Activated CD4-positive, alpha-beta memory T cell treated with anti-CD3 and anti-CD28 coated beads, Interleukin-2, amount 10 ng/mL, durations not matched to agents 7 days and 5 days (primary cell): ENCODE measurements at regions not wholly inside any gene's neighbourhood (a gene's known extent, or its start where the extent isn't known, plus 50 kb on each side); places are given as distances from the start of the nearest gene placed in this dataset.
"Not testable (repeated sequence)": the region's sequence is repeated elsewhere in the genome, so short reads cannot be mapped to it uniquely, and the experiment has no call there.

Source experiments
- CTCF ChIA-PET: fragments of 350-600 bp; sonication (Branson Sonifier 250); formaldehyde crosslinking; loops from one replicate; lab custom pipeline; 2021; ENCODE audit warnings: antibody characterized with exemption, inconsistent platforms; lab: Charles Lee
- POLR2A ChIA-PET: fragments of 350-600 bp; sonication (Branson Sonifier 250); formaldehyde crosslinking; loops from one replicate; lab custom pipeline; 2021; ENCODE audit warnings: antibody characterized with exemption; lab: Charles Lee
- DNase-seq: peaks from one replicate; pipeline ENCODE4 v3.0.0-alpha.2; 2020
- H3K27ac Mint-ChIP-seq: one replicate; pipeline ENCODE4 v1.8.0; 2021; ENCODE audit warnings: mild to moderate bottlenecking, mixed read lengths
- H3K27me3 Mint-ChIP-seq: one replicate; pipeline ENCODE4 v1.8.0; 2021; ENCODE audit warnings: mixed read lengths
- H3K36me3 Mint-ChIP-seq: one replicate; pipeline ENCODE4 v1.8.0; 2021; ENCODE audit warnings: low read depth, mixed read lengths
- H3K4me1 Mint-ChIP-seq: one replicate; pipeline ENCODE4 v1.8.0; 2021; ENCODE audit warnings: mixed read lengths
- H3K4me3 Mint-ChIP-seq: one replicate; pipeline ENCODE4 v1.8.0; 2021; ENCODE audit warnings: mild to moderate bottlenecking, mixed read lengths
- H3K9me3 Mint-ChIP-seq: one replicate; pipeline ENCODE4 v1.8.0; 2021; ENCODE audit warnings: mixed read lengths

DNA sequence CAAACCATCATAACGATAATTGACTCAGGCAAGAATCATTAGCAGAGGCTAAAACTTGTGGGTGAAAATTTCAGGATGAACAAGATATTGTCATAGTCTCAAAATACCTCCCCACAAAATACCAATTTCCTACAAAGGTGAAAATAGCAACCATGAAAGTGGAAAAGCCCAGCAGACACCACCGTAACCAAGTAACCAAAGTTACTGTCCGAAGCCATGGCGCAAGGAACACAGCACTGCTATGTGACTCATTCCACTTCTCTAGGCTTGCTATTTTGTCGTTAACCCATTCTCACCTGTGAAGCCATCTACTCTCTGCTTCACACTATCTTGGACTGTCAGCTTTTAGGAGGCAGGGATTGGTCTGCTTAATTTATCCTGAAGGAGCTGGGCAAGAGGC, 113.8 kb upstream of the CACUL1 start:
- H3K27ac Mint-ChIP-seq: no peak overlapping the region
- no peaks in the 10 kb centered on the region for H3K4me1 Mint-ChIP-seq
- no peak overlapping the region for H3K4me3 Mint-ChIP-seq
- POLR2A ChIA-PET: no interaction called here
- no peak for DNase-seq
- H3K36me3 Mint-ChIP-seq: no peaks in the 10 kb centered on the region
- no peaks in the 10 kb centered on the region for H3K9me3 Mint-ChIP-seq
- peaks cover 21% of the 10 kb centered on the region for H3K27me3 Mint-ChIP-seq
- CTCF ChIA-PET: no interaction called here

- POLR2A ChIA-PET: no interaction called here
- CTCF ChIA-PET: no interaction called here
- Mint-ChIP-seq H3K4me1 (no peaks in the 10 kb centered on the region), H3K36me3 (no peaks in the 10 kb centered on the region), H3K27ac (no peak overlapping the region), H3K27me3 (peaks cover 29% of the 10 kb centered on the region), H3K9me3 (no peaks in the 10 kb centered on the region), H3K4me3 (no peak overlapping the region)
- DNase-seq: no peak
Observed at GRCh38 chr10:118870467-118871243, 115.9 kb upstream of the CACUL1 start.

DNA sequence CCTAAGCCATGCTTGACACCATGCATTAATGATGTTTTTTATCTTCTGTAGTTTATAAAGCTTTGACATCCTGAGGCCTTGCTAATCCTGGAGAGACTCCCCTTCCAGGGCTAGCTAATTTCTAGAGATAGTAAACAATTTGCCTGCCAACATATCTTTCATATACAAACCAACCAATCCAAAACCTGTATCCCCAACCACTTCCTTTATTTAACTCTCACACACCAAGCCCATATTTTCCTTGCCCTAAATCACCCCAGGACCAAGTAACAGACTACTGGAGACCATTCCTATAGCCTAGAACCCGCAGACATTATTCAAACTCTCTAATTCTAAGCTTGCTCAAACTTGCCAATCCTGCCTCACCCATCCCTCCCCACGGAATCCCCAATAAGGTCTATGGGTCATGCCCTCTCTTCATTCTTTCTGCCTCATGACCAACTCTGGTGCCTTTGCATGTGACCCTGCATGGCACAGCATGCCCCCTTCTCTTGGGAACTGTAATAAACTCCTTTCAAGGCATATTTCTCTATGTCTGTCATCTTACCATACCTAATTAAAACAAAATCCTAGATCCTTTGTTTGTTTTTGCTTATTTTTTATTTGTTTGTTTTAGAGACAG, 116.6 kb upstream of the CACUL1 start:
- ChIA-PET POLR2A (no interaction called here), CTCF (no interaction called here)

DNA sequence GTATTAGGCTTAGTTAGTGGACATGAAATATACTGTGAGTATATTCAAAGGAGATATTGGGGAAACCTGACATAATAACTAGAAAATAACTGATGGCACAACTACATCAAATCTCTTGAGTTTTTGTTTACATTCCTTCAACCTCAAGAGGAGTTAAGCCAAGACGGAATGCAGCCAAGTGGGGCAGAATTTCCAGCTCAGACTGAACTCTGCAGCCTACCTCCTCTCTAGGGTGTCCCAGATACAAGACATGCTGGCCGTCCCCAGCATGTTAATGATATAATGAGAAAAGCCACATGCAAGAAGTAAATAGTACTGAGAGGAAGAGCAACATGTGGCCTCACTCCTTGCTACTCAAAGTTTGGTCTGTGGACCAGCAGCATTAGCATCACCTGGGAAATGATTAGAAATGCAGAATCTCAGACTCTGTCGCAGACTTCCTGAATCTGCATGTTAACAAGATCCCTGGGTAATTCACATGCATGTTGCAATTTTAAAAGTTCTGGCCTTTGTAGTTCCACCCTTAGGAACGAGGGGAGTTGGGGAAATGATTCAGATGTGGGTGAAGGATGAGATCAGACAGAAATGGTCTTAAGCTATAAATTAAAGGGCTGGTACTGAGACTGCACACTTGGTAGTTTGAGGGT, 118.4 kb upstream of the CACUL1 start:
- no peaks in the 10 kb centered on the region for H3K4me1 Mint-ChIP-seq

More for the DNA sequence above, 116.6 kb upstream of the CACUL1 start:
- no peak for DNase-seq
- no peak overlapping the region for H3K4me3 Mint-ChIP-seq
- no peaks in the 10 kb centered on the region for H3K4me1 Mint-ChIP-seq
- H3K9me3 Mint-ChIP-seq: no peaks in the 10 kb centered on the region
- H3K27me3 Mint-ChIP-seq: peaks cover 32% of the 10 kb centered on the region
- no peaks in the 10 kb centered on the region for H3K36me3 Mint-ChIP-seq
- H3K27ac Mint-ChIP-seq: no peak overlapping the region

GRCh38 chr10:118873738-118874105, 119.0 kb upstream of the CACUL1 start:
- ChIA-PET POLR2A (no interaction called here), CTCF (no interaction called here)
- Mint-ChIP-seq H3K4me1 (no peaks in the 10 kb centered on the region), H3K27me3 (peaks cover 30% of the 10 kb centered on the region), H3K27ac (no peak overlapping the region), H3K36me3 (no peaks in the 10 kb centered on the region), H3K9me3 (no peaks in the 10 kb centered on the region), H3K4me3 (no peak overlapping the region)
- no peak for DNase-seq

More for the DNA sequence above, 118.4 kb upstream of the CACUL1 start:
- ChIA-PET POLR2A (no interaction called here), CTCF (no interaction called here)
- DNase-seq: no peak
- peaks cover 30% of the 10 kb centered on the region for H3K27me3 Mint-ChIP-seq
- H3K9me3 Mint-ChIP-seq: no peaks in the 10 kb centered on the region
- no peak overlapping the region for H3K27ac Mint-ChIP-seq
- H3K4me3 Mint-ChIP-seq: no peak overlapping the region
- no peaks in the 10 kb centered on the region for H3K36me3 Mint-ChIP-seq

DNA sequence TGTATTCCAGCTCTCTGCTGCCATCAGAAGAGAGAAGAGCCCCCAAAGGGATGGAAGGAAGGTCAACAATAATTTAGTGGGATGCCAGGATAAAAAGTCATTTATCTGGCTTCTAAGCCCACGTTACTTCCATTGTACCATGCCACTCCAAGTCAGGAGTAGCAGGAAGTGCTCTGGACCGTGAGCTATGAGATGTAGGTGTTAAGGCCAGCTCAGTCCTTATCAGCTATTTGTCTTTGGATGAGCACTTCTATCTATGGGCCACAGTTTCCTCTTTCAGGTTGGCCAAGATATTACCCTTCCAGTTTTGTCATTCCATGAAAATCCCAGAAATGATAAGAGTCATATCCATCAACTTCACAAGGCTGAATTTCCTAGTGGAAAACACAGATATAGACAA, 119.4 kb upstream of the CACUL1 start:
- ChIA-PET POLR2A (no interaction called here), CTCF (no interaction called here)

DNA sequence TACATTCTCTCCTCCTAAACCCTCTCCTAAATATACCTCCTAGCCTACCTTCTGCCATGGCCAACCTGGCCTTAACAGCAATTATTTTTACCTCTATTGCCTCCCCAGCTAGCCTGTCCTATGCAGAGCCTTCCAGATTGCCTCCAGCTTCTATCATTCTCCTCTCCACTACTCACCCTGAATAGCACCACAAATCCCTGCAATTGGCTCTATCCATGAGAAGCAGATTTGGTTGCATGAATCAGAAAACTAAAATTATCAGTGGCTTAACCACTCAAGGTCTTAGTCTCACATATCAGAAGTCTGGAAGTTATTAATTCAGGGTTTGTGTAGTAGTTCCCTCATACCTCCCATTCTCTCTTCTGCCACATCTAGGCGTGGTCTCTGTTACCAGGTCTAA, 120.3 kb upstream of the CACUL1 start:
- POLR2A ChIA-PET: no interaction called here
- no peaks in the 10 kb centered on the region for H3K36me3 Mint-ChIP-seq
- H3K4me1 Mint-ChIP-seq: no peaks in the 10 kb centered on the region
- H3K27ac Mint-ChIP-seq: no peak overlapping the region
- H3K27me3 Mint-ChIP-seq: peaks cover 30% of the 10 kb centered on the region
- no peaks in the 10 kb centered on the region for H3K9me3 Mint-ChIP-seq
- H3K4me3 Mint-ChIP-seq: no peak overlapping the region
- no peak for DNase-seq
- CTCF ChIA-PET: no interaction called here

More for the DNA sequence above, 119.4 kb upstream of the CACUL1 start:
- Mint-ChIP-seq H3K4me3 (no peak overlapping the region), H3K27ac (no peak overlapping the region), H3K27me3 (peaks cover 30% of the 10 kb centered on the region), H3K4me1 (no peaks in the 10 kb centered on the region), H3K9me3 (no peaks in the 10 kb centered on the region), H3K36me3 (no peaks in the 10 kb centered on the region)
- DNase-seq: no peak

GRCh38 chr10:118882741-118883140, 128.0 kb upstream of the CACUL1 start:
- Mint-ChIP-seq H3K4me3 (no peak overlapping the region), H3K27ac (no peak overlapping the region), H3K36me3 (no peaks in the 10 kb centered on the region), H3K27me3 (peaks cover 28% of the 10 kb centered on the region), H3K4me1 (no peaks in the 10 kb centered on the region), H3K9me3 (no peaks in the 10 kb centered on the region)
- DNase-seq: no peak
- ChIA-PET POLR2A (no interaction called here), CTCF (no interaction called here)

- H3K27me3 Mint-ChIP-seq: peaks cover 6% of the 10 kb centered on the region
- H3K27ac Mint-ChIP-seq: no peak overlapping the region
- H3K4me3 Mint-ChIP-seq: no peak overlapping the region
- no peaks in the 10 kb centered on the region for H3K4me1 Mint-ChIP-seq
- peaks cover 5% of the 10 kb centered on the region for H3K9me3 Mint-ChIP-seq
- POLR2A ChIA-PET: no interaction called here
- no peaks in the 10 kb centered on the region for H3K36me3 Mint-ChIP-seq
- CTCF ChIA-PET: no interaction called here
- DNase-seq: no peak
Observed at GRCh38 chr10:118892255-118892654, 137.3 kb upstream of the NANOS1 start.

DNA sequence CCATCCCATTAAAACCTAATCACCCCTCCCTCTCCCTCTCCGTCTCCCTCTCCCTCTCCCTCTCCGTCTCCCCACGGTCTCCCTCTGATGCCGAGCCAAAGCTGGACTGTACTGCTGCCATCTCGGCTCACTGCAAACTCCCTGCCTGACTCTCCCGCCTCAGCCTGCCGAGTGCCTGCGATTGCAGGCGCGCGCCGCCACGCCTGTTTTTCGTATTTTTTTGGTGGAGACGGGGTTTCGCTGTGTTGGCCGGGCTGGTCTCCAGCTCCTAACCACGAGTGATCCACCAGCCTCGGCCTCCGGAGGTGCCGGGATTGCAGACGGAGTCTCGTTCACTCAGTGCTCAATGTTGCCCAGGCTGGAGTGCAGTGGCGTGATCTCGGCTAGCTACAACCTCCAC, 134.6 kb upstream of the NANOS1 start:
- H3K36me3 Mint-ChIP-seq, H3K4me3 Mint-ChIP-seq, H3K27me3 Mint-ChIP-seq, H3K4me1 Mint-ChIP-seq, H3K9me3 Mint-ChIP-seq, POLR2A ChIA-PET, CTCF ChIA-PET, H3K27ac Mint-ChIP-seq, DNase-seq: not testable (repeated sequence)

DNA sequence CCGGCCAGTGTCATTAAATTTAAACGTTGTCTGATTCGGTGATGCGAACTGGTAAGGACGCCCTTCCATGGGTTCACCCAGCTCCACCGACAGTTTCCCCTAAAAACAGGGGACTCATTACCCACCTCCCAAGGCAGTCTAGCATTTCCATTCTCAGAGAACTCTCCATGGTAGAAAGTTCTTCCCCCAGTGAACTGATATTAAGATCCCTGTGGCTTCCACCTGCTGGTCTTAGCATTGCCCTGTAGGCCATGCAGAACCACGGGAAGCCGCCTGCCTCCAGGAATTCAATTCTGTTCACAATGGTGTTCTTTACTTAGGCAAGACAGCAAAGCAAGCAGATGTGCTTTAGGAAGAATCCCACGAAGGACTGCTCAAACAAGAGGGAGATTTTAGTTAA, 128.9 kb upstream of the NANOS1 start:
- POLR2A ChIA-PET: no interaction called here

GRCh38 chr10:118901380-118901779, 128.1 kb upstream of the NANOS1 start:
- Mint-ChIP-seq H3K4me1 (no peaks in the 10 kb centered on the region), H3K4me3 (no peak overlapping the region), H3K27ac (no peak overlapping the region), H3K9me3 (no peaks in the 10 kb centered on the region), H3K36me3 (no peaks in the 10 kb centered on the region), H3K27me3 (peaks cover 6% of the 10 kb centered on the region)
- CTCF ChIA-PET: no interaction called here
- POLR2A ChIA-PET: no interaction called here
- no peak for DNase-seq

More for the DNA sequence above, 128.9 kb upstream of the NANOS1 start:
- Mint-ChIP-seq H3K27me3 (peaks cover 3% of the 10 kb centered on the region), H3K27ac (no peak overlapping the region), H3K4me3 (no peak overlapping the region), H3K9me3 (no peaks in the 10 kb centered on the region), H3K4me1 (no peaks in the 10 kb centered on the region), H3K36me3 (no peaks in the 10 kb centered on the region)
- CTCF ChIA-PET: no interaction called here
- DNase-seq: no peak

DNA sequence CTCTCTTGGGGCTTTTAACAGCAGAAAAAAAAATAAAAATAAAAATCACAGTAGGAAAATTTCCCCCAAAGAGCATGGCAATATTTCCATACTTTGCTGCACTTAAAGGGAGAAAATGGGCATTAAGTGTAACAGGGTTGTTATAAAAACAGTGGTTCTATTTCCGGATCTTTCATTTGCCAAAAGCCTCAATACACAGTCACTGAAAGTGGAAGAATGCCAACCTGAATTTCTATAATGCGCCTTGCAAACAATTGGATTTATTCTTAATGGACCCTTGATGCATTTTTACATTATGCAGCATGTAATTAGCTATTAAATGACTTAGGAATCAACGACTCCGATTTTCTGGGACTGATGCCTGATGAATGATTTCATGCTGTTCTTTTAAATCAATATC, 127.6 kb upstream of the NANOS1 start:
- H3K36me3 Mint-ChIP-seq: no peaks in the 10 kb centered on the region
- ChIA-PET POLR2A (no interaction called here), CTCF (no interaction called here)
- no peak overlapping the region for H3K4me3 Mint-ChIP-seq
- DNase-seq: no peak
- peaks cover 6% of the 10 kb centered on the region for H3K27me3 Mint-ChIP-seq
- H3K4me1 Mint-ChIP-seq: no peaks in the 10 kb centered on the region
- no peaks in the 10 kb centered on the region for H3K9me3 Mint-ChIP-seq
- H3K27ac Mint-ChIP-seq: no peak overlapping the region
